Peyer's patch (tissue), 4 donors: ENCODE measurements at regions not wholly inside any gene's neighbourhood (a gene's known extent, or its start where the extent isn't known, plus 50 kb on each side); places are given as distances from the start of the nearest gene placed in this dataset.

Source experiments
- DNase-seq, 3 donors: peaks; one replicate each; pipeline ENCODE4 v3.0.0-alpha.2; 2017 to 2019
- H3K27ac ChIP-seq, 4 donors: fragments of 200-600 bp; sonication (generic); one replicate each; pipeline ENCODE4 v1.5.1; 2016 to 2019
- H3K27me3 ChIP-seq, 2 donors: fragments of 200-600 bp; sonication (generic); one replicate each; pipeline ENCODE4 v1.5.1; 2019
- H3K36me3 ChIP-seq, 3 donors: fragments of 200-600 bp; sonication (generic); one replicate each; pipeline ENCODE4 v1.5.1; 2016 to 2019
- H3K4me1 ChIP-seq, 4 donors: fragments of 200-600 bp; sonication (generic); one replicate each; pipeline ENCODE4 v1.5.1; 2016 to 2019
- H3K4me3 ChIP-seq, 4 donors: fragments of 200-600 bp; sonication (generic); 1 replicate in 3 of 4; 2 replicates in 1 of 4; pipeline ENCODE4 v1.5.1; 2016 to 2019; ENCODE audit warnings: mild to moderate bottlenecking in 1 of 4
- H3K9me3 ChIP-seq, 4 donors: fragments of 200-600 bp; sonication (generic); one replicate each; pipeline ENCODE4 v1.5.1; 2016 to 2019; ENCODE audit warnings: mild to moderate bottlenecking in 1 of 4
- POLR2A ChIP-seq, 2 donors: fragments of 450-650 bp; IDR thresholded peaks; one replicate each; pipeline ENCODE4 v1.5.1; 2017; ENCODE audit warnings: antibody characterized with exemption in 2 of 2, mild to moderate bottlenecking in 2 of 2, moderate library complexity in 2 of 2
- TF ChIP-seq, protein P1 (sequence below), 6 experiments: fragments of 450-650 bp in 4 of 6; fragments of 200-600 bp in 2 of 6; sonication (generic) in 1 of 6; IDR thresholded peaks; one replicate each; pipeline ENCODE4 v1.5.1; 2017 to 2019; ENCODE audit warnings: antibody characterized with exemption in 6 of 6, mild to moderate bottlenecking in 3 of 6, moderate library complexity in 1 of 6

DNA sequence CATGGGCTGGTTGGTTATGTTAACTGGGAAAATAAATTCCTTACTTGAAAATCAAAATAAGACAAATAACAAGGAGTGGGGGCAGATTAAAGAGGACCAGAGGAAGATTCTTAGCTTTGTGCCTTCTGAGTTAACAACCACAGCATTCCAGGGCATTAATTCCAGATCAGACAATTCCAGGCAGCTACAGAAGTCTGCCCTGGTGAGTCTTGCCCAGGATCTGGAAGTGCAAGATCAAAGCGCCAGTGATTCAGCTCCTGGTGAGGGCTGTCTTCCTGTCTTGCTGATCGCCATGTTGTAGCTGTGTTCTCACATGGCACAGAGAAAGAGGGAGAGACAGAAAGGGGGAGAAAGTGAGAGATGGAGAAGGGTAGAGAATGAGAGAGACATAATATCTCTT lies 65.6 kb downstream of the ANXA2R start:
- no peak for TF ChIP-seq POLR2A (IDR thresholded peaks at IDR 0.05)
- TF ChIP-seq, protein P1, sequence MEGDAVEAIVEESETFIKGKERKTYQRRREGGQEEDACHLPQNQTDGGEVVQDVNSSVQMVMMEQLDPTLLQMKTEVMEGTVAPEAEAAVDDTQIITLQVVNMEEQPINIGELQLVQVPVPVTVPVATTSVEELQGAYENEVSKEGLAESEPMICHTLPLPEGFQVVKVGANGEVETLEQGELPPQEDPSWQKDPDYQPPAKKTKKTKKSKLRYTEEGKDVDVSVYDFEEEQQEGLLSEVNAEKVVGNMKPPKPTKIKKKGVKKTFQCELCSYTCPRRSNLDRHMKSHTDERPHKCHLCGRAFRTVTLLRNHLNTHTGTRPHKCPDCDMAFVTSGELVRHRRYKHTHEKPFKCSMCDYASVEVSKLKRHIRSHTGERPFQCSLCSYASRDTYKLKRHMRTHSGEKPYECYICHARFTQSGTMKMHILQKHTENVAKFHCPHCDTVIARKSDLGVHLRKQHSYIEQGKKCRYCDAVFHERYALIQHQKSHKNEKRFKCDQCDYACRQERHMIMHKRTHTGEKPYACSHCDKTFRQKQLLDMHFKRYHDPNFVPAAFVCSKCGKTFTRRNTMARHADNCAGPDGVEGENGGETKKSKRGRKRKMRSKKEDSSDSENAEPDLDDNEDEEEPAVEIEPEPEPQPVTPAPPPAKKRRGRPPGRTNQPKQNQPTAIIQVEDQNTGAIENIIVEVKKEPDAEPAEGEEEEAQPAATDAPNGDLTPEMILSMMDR (IDR thresholded peaks at IDR 0.05) = no peak
- Histone ChIP-seq H3K27me3 (no peaks in the 10 kb centered on the region), H3K27ac (no peak overlapping the region), H3K4me1 (no peaks in the 10 kb centered on the region), H3K36me3 (no peaks in the 10 kb centered on the region), H3K9me3 (no peaks in the 10 kb centered on the region), H3K4me3 (no peak overlapping the region)
- no peak for DNase-seq

DNA sequence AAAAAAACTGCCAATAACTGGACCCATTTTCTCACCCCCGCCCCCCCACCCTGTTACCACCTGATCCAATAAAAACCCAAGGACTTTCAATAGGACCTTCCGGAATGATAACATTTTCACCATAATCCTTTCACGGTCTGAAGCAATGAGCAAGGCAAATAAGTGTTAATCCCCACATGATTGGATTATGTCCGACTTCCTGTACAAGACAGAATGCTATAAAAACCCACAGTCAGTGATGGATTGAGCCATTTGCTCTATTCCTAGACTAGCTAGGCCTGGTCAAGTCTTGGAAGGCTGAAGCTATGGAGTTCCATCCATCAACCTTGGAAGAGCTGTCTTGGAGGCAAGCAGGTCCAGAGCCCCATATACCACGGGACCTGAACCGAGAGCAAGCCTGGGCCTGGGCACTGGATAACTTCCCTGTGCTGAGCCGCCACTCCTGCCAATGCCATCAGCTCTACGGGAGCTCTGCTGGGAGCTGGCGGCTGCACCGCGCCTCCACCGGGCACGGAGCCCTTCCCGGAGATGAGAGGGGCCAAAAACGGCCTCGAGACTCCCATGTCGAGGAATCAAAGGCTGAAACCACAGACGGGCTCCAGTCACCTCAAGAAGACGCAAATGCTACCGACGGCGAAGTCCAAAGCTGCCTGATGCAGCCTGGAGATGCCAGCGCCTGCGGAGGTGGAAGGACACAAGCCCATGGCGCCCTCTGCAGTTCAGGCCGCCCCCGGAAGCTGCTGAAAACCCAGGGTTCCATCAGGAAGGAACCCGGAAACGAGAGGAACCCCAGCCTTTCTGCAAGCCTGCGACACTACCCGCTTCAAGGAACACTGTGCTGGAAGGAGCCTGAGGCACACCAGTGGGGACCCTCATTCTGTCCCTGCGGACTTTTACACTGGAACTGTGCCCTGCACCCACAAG lies 69.2 kb downstream of the ANXA2R start:
- Histone ChIP-seq H3K4me3 (no peak overlapping the region), H3K27ac (no peak overlapping the region), H3K9me3 (no peaks in the 10 kb centered on the region), H3K36me3 (no peaks in the 10 kb centered on the region), H3K27me3 (no peaks in the 10 kb centered on the region), H3K4me1 (no peaks in the 10 kb centered on the region)
- TF ChIP-seq, protein P1 (IDR thresholded peaks at IDR 0.05) = no peak
- no peak for TF ChIP-seq POLR2A (IDR thresholded peaks at IDR 0.05)
- DNase-seq = no peak

DNA sequence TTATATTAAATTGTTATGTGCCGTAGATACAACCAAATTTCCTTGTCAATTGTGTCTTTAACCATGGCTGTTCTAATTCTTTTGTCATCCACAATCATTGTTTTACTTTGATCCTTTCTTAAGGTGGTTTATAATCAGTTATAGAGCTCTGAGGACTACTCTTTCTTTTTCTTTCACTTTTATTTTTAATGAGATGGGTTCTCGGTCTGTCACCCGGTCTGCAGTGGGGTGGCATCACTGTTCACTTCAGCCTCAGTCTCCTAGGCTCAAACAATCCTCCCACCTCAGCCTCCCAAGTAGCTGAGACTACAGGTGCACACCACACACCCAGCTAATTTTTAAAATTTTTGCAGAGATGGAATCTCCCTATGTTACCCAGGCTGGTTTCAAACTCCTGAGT lies 74.2 kb downstream of the ANXA2R start:
- H3K27me3 ChIP-seq = no peaks in the 10 kb centered on the region
- H3K36me3 ChIP-seq = no peaks in the 10 kb centered on the region
- no peaks in the 10 kb centered on the region for H3K9me3 ChIP-seq
- no peaks in the 10 kb centered on the region for H3K4me1 ChIP-seq
- no peak for DNase-seq
- TF ChIP-seq, protein P1 (IDR thresholded peaks at IDR 0.05) = no peak
- TF ChIP-seq POLR2A (IDR thresholded peaks at IDR 0.05) = no peak
- no peak overlapping the region for H3K4me3 ChIP-seq
- H3K27ac ChIP-seq = no peak overlapping the region

DNA sequence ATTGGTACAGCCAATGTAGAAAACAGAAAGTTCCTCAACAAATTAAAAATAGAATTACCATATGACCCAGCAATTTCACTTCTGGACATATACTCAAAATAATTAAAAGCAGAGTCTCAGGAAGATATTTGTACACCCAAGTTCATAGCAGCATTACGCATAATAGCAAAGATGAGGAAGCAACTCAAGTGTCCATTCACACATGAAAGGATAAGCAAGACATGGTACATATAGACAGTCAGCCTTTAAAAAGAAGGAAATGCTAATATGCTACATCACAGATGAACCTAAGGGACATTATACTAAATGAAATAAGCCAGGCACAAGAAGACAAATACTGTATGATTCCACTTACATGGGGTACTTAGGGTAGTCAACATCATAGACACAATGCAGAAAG lies 76.7 kb downstream of the ANXA2R start:
- DNase-seq = no peak
- Histone ChIP-seq H3K36me3 (no peaks in the 10 kb centered on the region), H3K4me3 (no peak overlapping the region), H3K9me3 (no peaks in the 10 kb centered on the region), H3K27me3 (no peaks in the 10 kb centered on the region), H3K4me1 (no peaks in the 10 kb centered on the region), H3K27ac (no peak overlapping the region)
- TF ChIP-seq, protein P1 (IDR thresholded peaks at IDR 0.05) = no peak
- TF ChIP-seq POLR2A (IDR thresholded peaks at IDR 0.05) = no peak

DNA sequence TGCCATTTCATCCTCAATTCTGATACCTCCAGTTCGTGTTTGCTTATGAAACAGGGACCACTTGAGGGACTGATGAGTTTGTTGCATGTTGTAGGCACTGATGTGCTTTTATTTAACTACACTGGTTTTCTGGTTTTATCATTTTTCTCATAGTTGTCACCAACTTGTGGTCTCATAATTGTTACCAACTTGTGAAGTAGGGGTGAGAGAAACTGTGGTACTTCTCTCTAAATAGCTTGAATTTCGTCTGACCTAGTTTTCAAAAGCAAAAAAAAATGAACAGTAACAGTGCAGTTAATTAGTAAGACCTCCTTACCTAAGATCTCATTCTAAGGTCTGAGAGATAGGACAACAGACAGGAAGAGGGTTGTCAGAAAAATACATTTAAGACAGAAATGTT lies 78.0 kb downstream of the ANXA2R start:
- no peak overlapping the region for H3K27ac ChIP-seq
- H3K36me3 ChIP-seq = no peaks in the 10 kb centered on the region
- H3K4me3 ChIP-seq = no peak overlapping the region
- H3K9me3 ChIP-seq = no peaks in the 10 kb centered on the region
- no peak for DNase-seq
- H3K27me3 ChIP-seq = no peaks in the 10 kb centered on the region
- H3K4me1 ChIP-seq = no peaks in the 10 kb centered on the region
- TF ChIP-seq, protein P1 (IDR thresholded peaks at IDR 0.05) = no peak
- no peak for TF ChIP-seq POLR2A (IDR thresholded peaks at IDR 0.05)
